HG03460 (cell line): ENCODE measurements at regions not wholly inside any gene's neighbourhood (a gene's known extent, or its start where the extent isn't known, plus 50 kb on each side); places are given as distances from the start of the nearest gene placed in this dataset.
"Not testable (repeated sequence)": the region's sequence is repeated elsewhere in the genome, so short reads cannot be mapped to it uniquely, and the experiment has no call there.

ENCODE experiments used
- ATAC-seq: cut with Tn5 transposase; IDR thresholded peaks from one replicate; pipeline ENCODE4 v1.9.1; 2021; ENCODE audit not compliant: unreplicated experiment

DNA sequence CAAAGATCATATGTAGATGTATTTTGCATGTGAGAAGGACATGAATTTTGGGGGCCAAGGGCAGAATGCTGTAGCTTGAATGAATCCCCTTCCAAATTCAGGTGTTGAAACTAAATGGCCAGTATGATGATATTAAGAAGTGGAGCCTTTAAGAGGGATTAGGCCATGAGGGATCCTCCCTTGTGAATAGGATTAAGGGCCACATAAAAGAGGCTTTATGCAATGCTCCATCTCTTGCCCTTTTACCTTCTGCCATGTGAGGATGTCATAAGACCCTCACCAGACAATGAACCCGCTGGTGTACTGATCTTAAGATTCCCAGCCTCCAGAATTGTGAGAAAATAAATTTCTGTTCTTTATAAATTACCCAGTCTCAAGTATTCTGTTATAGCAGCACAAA is 206.1 kb downstream of the YTHDC2 start:
- no peak for ATAC-seq

- no peak for ATAC-seq
Measured at GRCh38 chr5:113721171-113721570, 207.7 kb downstream of the YTHDC2 start.

DNA sequence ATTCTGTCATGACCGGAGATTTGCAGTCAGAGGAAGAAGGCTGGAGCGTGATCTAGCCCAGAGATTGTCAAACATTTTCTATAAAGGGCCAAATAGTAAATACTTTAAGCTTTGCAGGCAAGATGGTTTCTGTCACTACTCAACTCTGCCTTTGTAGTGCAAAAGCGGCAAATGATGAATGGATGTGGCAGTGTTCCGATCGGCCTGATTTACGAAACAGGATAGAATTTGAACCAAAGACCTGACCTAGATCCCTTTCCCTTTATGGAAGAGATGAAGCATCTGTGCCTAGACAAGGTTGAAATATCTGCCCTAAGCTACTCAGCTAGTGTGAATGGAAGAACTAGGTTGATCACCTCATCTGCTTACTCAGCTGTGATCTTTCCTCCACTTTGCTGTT is 209.5 kb downstream of the YTHDC2 start:
- ATAC-seq, result no peak

- no peak for ATAC-seq
Measured at GRCh38 chr5:113735751-113736150, 222.3 kb downstream of the YTHDC2 start.

GRCh38 chr5:113742176-113742575 is 228.7 kb downstream of the YTHDC2 start:
- no peak for ATAC-seq

GRCh38 chr5:113742639-113743038 is 229.1 kb downstream of the YTHDC2 start:
- ATAC-seq, result no peak

DNA sequence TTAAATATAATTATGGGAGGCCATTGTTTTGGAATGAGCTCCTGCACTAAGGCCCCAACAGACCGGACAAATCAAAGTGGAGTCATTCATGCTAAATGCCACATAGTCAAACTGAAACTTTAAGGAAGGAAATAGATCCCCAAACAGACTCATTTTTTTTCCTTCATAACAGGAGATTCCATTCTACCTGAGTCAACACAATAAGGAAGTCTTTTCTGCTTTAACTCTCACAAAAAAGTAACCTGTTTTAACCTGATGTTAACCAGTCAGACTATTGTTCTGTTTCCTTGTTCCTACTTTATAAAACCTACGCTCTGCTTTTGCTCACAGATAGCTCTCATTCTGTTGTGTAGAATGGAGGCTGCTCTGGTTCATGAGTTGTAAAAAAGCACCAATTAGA is 234.9 kb downstream of the YTHDC2 start:
- ATAC-seq, result no peak

- ATAC-seq, result no peak
Measured at GRCh38 chr5:113749334-113749733, 235.8 kb downstream of the YTHDC2 start.

GRCh38 chr5:113753182-113753581 is 239.7 kb downstream of the YTHDC2 start:
- ATAC-seq, result not testable (repeated sequence)

- no peak for ATAC-seq
Measured at GRCh38 chr5:113755516-113755915, 242.0 kb downstream of the YTHDC2 start.

- ATAC-seq, result no peak
Measured at GRCh38 chr5:113757508-113757907, 244.0 kb downstream of the YTHDC2 start.

- ATAC-seq, result no peak
Measured at GRCh38 chr5:113759505-113759904, 246.0 kb downstream of the YTHDC2 start.

DNA sequence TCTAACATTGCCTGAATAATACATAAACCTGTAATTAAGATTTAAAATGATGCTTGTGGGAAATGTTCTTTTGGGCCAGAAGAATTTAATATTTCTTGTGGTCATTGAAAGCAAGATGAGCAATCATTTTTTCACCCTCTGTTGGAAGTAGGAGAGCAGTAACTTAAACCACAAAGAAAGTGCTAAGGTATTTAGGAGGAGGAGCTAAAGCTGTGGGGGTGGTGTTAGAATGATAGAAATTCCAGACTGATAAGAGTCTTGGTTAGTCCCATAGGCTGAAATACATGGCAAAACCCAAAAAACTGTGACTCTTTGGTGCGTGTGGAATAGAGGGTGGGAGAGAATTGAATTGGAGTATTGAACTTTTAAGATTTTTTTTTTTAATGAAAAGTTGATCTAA is 247.0 kb downstream of the YTHDC2 start:
- no peak for ATAC-seq

DNA sequence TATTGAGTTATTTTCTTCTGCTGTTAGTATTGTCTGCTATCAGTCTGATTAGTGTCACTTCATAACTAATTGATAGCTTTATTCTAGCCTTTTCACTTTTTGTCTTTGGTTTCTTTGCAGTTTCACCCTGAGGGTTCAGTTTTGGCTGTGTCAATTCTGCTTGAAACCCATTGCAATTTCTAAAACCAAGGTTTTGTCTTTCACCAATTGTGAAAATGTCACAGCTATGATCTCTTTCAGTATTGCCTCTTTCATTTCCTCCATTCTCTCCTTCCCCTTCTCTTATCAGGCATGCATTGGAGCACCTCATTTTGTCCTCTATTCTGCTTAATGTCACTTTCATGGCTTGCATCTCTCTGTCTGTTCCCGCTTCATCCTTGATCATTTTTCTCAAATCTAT is 248.1 kb downstream of the YTHDC2 start:
- no peak for ATAC-seq

GRCh38 chr5:113764382-113764781 is 250.9 kb downstream of the YTHDC2 start:
- ATAC-seq, result no peak

- not testable (repeated sequence) for ATAC-seq
Measured at GRCh38 chr5:113766827-113767226, 253.3 kb downstream of the YTHDC2 start.

- ATAC-seq, result no peak
Measured at GRCh38 chr5:113770648-113771047, 257.2 kb downstream of the YTHDC2 start.

GRCh38 chr5:113771483-113771882 is 258.0 kb downstream of the YTHDC2 start:
- peak; percentile 58 for ATAC-seq

- ATAC-seq, result no peak
Measured at GRCh38 chr5:113776168-113776567, 262.7 kb downstream of the YTHDC2 start.

DNA sequence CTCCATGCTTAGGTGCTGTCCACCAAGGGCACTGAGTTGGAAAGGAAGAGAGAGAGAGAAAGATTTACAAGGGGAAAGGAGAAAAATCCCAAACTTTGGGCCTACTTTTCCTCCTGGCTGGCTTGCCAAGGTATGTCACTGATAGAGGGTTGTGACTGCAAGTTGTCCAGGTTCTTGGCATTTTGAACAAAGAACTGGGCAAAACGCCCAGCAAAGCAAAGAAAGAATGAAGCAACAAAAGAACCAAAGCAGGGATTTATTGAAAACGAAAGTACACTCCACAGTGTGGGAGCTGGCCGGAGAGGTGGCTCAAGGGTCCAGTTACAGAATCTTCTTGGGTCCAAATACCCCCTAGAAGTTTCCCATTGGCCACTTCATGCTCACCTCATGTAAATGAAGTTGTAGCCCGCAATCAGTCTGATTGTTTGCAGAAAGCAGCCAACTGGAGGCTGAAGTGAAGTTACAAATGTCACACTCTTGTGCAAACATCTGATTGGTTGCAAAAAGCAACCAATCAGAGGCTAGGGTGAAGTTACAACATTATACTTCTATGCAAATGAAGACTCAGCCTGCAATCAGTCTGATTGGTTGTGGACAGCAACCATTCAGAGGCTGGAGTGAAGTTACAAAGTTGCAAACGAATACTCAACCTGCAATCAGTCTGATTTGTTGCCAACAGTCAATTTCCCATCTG is 263.5 kb downstream of the YTHDC2 start:
- ATAC-seq, result no peak

DNA sequence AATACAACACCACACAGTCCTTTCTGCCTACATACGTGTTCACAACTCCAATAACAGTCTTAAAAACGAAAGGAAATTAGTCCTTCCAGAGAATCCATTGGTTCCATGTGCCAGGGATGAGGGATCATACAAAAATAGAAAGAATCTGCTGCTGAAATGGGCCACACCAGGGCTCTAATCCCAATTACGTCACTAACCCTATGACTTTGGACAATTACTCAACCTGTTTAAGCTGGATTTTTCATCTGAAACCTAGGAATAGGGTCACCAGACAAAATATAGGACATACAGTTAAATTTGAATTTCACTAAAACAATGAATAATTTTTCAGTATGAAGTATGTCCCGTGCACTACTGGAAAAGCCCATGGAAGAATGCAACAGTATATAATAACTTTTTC is 264.7 kb downstream of the YTHDC2 start:
- no peak for ATAC-seq

GRCh38 chr5:113788141-113788655 is 274.7 kb downstream of the YTHDC2 start:
- ATAC-seq, result no peak

GRCh38 chr5:113789769-113790168 is 276.3 kb downstream of the YTHDC2 start:
- ATAC-seq, result no peak
